ENCODE measurements at regions not wholly inside any gene's neighbourhood (a gene's known extent, or its start where the extent isn't known, plus 50 kb on each side); places are given as distances from the start of the nearest gene placed in this dataset.
"Not testable (repeated sequence)": the region's sequence is repeated elsewhere in the genome, so short reads cannot be mapped to it uniquely, and the experiment has no call there.

DNA sequence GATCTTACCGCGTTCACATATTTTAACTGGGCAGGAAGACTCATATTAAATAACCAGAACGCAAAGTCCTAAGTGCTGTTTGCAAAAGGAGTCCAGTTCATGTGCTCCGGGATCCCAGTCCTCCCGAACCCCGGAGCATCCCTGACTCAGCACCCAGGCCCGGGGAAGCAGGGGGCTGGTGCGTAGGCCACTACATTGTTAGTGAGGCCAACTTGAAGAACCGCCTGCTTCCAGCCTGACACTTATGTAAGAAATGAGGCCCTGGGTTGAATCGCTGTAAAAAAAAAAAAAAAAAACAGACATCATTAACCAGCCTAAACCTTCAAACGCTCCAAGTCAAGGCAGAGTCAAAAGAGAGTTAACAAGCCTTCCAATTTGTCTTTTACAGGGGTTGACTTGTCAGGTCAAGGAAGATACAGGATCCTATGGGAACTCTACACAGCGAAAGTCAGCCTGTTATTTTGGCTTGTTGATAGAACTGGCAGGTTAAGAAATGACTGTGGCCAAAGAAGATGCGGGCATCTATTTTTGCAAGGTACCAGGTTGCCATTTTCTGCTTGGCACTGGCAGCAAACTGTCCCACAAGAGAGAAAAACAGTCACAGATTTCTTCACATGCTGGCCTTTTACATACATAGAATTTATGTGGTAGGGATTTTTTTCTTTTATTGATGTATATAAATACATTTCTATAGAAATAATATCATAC, 93.3 kb downstream of the ACTL7B start:
- ATAC-seq = no peak

DNA sequence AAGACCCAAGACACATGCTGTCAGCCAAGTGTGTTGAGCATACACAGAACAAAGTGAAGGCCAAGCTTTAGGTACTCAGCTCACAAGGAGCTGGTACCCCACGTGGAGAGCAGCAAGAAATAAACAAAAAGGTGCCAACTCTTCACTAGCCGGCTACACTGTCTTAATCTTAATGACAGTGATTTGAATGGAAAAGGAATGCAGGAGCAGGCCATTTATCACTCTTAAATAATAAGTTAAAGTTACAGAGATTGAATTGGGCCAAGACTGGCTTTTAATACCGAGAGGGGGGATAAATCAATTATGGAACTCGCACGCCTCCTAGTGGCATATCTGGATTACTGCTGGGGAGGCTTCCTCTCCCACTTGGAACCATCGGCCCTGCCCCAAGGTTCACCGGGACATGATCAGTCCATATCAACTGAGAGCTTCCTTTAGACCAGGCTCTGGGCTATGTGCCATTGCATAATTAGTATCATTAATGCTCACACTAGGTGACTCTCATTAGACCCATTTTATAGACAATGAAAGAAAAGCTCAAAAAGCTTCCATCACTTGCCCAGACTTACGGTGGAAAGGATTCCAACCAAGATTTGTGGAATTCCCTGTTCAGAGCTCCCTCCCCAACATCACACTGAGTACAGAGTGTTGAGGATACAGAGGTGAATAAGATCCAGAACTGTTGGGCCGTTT, 94.0 kb downstream of the ACTL7B start:
- ATAC-seq = no peak

DNA sequence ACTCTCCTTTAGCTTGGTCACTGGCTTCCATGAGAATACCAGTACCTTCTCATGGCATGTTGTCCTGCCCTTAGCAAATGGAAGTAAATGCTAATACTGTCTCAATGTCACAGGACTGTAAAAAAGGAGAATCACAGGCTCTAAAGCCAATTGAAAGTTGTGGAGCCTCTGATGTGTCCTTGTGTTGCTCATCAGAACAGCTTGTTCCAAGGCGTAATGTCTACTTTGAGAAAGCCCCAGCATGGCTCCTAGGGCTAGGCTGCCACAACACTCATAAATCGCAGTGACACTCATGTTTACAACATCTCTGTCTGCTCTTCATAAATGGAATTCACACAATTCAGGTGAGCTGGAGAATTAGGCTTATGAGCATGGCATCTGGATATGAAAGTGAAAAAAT, 94.9 kb downstream of the ACTL7B start:
- no peak for ATAC-seq

DNA sequence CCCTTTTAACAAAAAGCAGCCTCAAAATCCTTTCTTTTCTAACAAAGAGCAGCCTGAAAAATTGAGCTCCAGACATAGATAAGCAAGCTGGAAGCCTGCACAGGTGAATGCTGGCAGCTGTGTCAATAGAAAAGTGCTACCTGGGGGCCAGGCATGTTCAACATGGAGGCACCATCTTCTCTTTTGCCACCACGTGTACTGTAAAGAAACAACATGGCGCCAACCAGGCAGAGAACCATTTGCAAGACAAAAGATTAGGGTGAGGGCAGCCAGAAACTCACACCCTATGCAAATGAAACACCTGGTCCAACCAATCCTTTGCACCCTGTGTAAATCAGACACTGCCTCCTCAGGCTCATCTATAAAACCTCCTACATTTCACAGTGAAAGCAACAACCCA, 96.0 kb downstream of the ACTL7B start:
- no peak for ATAC-seq

DNA sequence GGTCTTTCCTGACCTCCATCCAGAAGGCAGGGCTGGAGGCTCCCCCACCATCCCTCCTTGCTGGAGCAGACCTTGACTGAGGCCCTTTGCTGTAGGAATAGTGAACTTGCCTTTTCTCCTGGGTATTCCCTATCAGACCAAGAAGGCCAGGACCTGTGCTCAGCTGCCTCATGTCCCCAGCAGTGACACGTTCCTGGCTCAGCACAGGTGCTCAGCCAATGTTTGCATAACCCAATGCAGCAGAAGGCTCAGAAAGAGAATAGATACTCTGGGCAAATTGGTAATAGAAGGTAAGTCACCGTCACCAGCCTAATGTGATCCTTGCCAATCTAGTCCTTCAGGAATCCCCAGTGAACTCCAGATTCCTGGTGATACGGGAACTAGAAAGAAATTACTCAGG, 96.4 kb downstream of the ACTL7B start:
- ATAC-seq = no peak

DNA sequence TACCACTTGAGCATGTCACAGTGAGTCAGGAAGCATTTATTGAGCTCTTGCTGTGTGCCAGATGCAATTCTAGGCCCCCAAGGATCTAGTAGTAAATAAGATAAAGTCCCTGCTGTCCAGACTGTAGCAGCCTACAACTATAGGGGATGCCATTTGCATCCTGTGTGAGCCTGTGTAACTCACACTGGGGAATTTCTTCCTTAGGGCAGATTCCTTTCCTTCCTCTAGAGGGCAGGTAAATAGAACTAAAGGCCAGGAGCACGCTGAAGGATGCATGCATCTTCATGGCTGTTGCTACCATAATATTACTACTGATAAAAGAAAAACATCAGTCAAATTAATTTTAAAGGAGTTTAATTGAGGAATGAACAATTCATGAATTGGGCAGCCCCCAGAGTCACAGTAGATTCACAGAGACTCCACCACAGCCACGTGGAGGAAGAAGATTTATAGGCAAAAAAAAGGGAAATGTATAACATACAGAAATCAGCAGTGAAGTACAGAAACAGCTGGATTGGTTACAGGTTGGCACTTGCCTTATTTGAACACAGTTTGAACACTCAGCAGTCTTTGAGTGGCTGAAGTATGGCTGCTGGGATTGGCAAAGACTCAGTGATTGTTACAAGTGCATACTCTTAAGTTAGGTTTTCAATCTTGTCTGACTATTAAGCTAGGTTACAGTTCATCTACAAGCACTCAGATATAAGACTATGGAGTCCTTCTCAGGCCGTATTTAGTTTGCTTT, 98.9 kb downstream of the ACTL7B start:
- ATAC-seq = no peak

DNA sequence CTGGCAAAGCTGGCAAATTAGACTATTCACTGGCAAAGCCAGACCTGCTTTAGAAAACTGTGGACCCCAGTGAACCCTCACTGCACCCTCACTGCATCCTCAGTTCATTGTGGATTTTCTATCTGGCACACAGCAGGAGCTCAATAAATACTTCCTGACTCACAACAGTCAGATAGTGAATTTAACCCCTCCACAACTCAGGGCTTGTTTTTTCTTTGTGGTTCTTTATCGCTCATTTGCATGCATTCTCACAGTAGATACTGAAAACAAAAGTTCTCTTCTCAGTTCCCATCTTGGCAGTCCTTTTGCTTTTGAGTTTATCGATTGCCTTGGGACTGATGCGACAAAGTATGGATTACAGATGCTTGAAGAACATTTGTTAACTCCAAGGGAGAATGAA, 99.8 kb downstream of the ACTL7B start:
- no peak for ATAC-seq

DNA sequence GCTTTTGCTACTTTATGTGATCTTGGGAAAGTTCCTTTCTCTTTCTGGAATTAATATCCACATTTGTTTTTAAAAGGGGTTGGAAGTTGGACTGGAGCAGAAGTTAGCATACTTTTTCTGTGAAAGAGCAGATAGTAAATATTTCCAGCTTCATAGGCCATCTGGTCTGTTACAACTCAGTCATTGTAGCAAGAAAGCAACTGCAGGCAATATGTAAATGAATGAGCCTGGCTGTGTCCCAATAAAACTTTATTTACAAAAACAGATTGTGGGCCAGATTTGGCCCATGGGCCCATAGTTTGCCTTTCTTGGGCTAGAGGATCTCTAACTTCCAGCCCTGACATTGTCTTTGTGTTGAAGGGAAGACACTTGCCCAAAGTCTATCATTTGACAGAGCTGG, 104.4 kb downstream of the ACTL7B start:
- ATAC-seq = no peak

DNA sequence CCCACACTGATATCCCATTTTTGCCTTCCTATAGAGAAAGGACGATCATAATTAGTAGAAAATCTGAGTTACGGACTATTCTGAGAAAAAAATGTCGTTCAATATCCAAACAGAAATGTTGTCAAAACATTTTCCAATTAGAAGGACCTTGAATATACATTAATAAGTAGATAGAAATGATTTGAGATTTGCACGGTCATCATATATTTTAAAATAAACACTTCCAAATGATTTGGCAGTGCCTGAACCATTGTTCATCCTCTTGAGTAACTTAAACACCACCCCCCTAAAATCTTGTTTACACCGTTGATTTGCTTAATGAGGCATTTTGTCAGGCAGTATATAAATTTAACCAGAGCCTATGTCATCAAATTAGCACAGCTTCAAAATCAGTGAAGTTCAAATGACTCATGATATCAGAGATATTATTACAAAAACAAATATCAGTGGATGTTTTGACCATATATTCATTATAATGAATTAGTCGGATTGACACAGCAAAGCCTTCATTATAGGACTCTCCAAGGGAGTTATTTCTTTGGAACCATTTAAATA, 105.0 kb downstream of the ACTL7B start:
- no peak for ATAC-seq

DNA sequence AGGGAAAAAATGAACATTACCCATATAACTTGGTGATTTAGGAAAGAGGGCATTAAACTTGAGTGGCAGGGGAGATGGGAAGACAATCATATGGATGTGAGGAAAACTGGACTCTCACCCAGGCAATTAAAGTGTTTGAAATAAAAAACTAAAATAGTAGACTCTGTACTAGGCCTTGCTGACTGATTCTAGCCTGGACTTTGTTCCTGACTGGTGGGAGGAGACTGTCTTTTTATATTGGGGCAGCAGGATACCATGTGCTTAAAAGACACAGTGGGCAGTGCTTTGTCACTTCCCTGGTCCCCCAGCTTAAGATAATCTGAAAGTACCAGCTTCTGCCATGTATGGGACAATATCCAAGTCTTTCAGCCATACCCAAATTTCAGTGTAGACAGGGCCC, 107.0 kb downstream of the ACTL7B start:
- ATAC-seq = no peak

DNA sequence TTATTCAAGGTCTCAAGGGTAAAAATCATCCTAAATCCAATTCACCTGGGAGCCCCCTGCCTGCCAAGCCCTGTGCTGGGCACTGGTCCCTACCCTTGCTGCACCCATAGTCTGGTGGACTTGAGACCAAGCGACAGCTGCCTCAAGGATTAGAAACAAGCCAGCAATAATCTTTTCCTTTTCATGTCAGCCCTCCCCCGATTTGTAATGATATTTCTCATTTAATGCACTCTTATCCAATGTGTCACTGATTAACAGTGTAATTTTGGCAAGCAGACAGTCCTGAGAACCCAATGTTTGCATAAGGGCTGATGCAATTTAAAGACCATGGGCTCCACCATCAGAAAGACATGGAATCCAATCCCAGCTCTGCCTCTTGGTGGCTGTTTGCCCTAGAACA, 108.9 kb downstream of the ACTL7B start:
- ATAC-seq = no peak

DNA sequence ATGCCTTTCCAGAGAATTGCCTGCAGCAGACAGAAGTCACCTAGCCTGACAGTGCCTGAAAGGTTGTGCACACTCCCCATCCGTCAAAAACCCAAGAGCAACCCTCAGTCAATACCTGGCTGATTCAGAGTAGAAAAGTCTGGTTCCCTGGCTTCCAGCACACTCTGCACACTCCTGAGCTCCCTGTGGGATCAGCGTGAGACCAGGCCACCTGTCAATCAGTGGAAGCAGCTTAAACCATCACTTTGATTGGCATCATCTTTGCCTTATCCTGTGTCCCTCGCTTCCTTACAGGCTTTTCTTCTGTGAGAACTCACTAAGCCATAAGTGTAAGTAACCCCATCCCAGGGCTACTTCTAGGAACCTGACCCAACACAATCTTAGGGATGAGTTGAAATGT, 109.8 kb downstream of the ACTL7B start:
- ATAC-seq = no peak

DNA sequence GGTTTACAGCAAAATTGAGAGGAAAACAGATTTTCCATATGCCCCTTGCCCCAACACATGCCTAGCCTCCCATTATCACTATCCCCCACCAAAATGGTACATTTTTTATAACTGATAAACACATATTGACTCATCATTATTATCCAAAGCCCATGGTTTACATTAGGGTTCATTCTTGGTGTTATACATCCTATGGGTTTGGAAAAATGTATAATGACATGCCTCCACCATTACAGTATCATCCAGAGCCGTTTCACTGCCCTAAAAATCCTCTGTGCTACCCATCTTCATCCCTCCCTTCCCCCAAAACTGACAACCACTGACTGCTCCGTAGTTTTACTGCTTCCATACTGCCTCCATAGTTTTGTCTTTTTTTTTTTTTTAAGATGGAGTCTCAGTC, 111.1 kb downstream of the ACTL7B start:
- no peak for ATAC-seq

DNA sequence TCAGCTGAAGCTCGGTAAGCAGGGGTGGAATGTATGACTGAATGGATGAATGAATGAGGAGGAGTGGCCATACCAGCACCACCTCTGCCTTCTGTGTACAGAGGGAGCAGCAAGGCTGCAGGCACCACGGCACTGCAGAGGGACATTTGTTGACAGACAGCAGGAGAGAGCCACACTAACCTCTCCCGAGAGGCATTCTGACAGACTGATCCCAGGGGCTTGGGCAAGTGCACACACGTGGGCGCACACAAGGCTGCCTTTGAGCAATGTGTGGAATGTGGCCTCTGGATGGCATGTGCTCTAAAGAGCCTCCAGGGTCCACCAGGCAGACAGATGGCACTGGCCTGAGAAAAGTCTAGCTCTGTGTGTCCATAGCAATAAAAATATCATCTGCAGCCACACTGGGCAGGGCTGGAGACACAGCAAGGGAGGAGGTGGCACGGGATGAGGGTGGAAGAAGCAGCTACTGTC, 111.8 kb downstream of the ACTL7B start:
- no peak for ATAC-seq

DNA sequence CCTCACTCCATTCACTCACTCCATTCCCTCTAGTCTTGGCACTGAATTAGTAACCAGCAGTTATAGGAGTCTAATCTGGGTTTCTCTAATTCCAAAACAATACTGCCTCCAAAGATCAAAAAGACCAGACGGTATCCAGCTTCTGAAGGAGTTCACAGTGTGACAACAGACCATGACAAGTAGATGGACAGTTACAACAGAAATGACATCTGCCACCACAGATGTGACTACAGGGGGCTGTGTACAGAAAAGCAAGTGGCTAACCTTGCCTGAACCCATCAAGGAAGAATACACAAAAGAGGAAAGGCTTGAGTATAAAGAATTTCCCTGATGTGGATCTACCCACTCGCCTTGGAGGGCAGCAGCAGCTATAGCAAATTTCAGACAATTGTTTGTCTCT, 112.4 kb downstream of the ACTL7B start:
- no peak for ATAC-seq

DNA sequence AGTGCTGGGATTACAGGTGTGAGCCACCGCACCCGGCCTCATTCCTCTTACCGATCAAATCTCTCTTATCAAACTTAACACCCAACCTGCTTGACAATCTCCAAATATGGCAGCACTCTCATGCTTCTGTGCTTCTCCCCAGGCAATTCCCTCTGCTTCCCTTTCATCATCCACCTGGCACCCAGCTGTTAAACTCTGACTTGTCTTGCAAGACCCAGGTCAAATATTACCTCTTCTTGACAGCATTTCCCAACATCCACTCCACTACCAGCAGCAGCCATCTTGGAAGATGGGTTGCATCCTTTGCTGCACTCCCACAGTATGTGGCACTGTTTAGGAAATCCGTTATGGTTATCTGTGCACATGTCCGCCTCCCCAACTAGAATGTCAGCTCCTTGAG, 113.6 kb downstream of the ACTL7B start:
- no peak for ATAC-seq

DNA sequence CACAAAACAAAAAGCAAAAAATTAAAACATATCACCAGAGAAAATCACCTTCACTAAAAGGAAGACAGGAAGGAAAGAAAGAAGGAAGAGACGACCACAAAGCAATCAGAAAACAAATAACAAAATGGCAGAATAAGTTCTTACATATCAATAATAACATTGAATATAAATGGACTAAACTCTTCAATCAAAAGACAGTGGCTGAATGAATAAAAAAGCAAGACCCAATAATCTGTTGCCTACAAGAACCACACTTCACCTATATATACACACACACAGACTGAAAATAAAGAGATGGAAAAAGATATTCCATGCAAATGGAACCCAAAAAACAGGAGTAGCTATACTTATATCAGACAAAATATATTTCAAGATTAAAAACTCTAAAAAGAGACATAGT, 124.5 kb downstream of the ACTL7B start:
- ATAC-seq = not testable (repeated sequence)

DNA sequence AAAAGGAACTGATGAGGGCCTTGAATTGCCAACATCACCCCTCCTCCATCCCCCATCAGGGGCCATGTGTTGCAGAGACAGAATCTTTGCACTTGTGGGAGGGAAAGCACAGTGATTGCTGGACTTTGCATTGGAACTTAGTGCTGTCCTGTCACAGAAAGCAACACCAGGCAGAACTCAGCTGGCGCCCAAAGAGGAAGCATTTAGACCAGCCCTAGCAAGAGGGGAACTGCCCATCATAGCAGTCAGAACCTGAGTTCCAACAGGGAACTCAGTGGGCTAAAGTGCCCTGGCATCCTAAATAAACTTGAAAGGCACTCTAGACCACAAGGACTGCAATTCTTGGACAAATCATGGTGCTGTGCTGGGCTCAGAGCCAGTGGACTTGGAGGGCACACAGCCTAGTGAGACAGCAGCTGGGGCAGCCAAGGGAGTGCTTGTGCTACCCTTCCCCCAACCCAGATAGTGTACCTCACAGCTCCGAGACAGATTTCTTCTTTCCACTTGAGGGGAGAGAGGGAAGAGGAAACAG, 128.1 kb downstream of the ACTL7B start:
- ATAC-seq = no peak

DNA sequence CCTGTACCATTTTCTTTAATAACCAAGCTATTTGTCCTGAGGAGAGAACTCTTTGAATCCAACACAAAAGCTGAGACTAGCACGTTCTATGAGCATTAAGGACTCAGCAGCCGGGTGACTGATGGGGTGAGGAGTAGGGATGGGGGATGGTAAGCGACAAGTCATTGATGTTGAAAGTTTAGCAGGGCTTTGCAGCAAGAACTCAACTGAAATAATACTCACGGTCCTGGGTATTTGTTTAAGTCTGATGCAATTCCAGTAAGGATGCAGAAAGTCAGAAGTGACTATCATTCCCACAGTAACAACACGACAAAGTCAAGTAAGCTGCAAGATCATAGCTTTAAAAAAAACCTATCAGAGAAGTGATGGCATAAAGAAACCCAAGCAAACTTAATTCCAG, 131.1 kb downstream of the ACTL7B start:
- ATAC-seq = no peak

DNA sequence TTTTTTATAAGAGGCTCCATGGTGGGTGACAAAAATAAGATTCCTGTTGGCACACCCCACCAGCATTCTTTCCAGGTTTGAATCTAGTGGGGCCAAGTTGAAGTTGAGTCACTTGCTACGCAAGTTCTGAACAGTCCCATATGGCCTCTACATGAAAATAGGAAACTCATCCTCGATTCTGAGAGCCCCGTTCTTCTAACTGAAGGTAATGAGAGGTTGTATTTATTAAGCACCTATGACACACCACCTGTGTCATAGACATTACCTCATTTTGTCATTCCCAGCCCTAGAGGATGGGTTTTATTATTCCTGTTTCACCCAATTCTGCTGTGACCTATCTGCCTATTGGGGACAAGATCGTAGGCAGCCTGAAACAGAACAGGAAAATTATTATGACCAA, 131.7 kb downstream of the ACTL7B start:
- ATAC-seq = no peak

DNA sequence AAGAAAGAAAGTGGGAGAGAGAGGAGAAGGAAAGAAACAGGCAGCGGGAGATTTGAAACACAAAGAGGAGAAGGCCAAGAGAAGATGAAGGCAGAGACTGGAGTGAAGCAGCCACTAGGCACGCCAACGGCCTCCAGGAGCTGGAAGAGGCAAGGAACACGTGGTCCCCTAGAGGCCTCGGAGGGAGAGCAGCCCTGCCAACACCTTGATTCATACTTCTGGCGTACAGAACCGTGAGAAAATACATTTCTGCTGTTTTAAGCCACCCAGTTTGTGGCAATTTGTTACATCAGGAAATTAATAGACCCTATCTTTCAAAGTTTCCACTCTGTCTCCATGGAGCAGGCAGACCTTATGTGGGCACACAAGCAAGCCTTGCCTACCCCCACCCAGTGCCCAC, 133.4 kb downstream of the ACTL7B start:
- ATAC-seq = no peak

DNA sequence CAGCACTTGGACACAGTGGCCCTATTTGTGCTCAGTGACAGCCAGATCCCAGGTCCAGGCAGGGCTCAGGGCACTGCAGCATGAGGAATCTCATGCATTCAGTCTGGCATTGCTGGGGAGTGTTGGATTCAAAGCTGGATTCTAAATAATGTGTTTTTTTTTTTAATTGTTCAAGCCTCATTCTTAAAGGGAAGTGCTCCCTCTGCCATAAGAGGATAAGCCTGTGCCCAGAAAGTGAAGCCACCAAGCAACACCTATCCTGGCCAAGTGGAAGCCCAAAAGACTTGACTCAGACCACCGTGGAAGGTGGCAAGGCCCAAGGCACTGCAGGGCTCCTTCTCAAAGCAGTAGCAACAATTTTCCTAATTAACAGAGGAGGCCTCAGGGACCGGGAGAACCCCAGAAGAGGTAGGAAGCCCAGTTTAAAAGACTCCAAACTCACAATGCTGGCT, 135.6 kb downstream of the ACTL7B start:
- no peak for ATAC-seq

DNA sequence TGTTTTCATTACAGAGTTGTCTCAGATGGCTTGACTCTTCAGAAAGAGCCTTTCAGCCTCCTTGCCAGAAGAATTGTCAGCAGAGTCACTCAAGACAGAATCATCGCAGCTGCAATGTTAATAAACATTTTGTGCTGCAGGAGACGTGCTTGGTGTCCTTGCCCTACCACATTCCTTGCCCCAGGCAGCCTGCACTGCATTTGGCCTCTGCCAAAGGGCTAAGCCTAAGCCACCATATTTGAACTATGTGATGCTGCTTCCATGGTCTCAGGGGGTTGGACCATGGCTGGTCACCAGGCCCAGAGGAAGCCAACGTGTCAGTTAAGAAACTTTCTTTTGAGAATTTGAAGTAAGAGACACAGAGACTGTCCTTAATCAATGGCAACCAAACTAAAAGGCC, 145.4 kb downstream of the ACTL7B start:
- ATAC-seq = no peak

Measured in activated CD4-positive, CD25-positive, alpha-beta regulatory T cell treated with anti-CD3 and anti-CD28 coated beads, Interleukin-2, amount 50 U/mL, for 24 hours (primary cell).